ENCODE measurements at regions not wholly inside any gene's neighbourhood (a gene's known extent, or its start where the extent isn't known, plus 50 kb on each side); places are given as distances from the start of the nearest gene placed in this dataset.

GRCh38 chr1:22368125-22368524, 83.5 kb upstream of the ZBTB40 start:
- TF ChIP-seq PHF8 (CRISPR knock-in tag; IDR thresholded peaks at IDR 0.05) = no peak
- no peak for TF ChIP-seq MTERF4 (CRISPR knock-in tag; IDR thresholded peaks at IDR 0.05)
- TF ChIP-seq POLR2AphosphoS5 (IDR thresholded peaks at IDR 0.05; ENCODE audit: low read depth, low read length) = no peak
- no peak for TF ChIP-seq TCF7L2 (IDR thresholded peaks at IDR 0.05; ENCODE audit: low read depth, low read length)
- TF ChIP-seq ZNF10 (CRISPR knock-in tag; IDR thresholded peaks at IDR 0.05; ENCODE audit: borderline replicate concordance, low read depth) = no peak
- FAIRE-seq = no peak
- H4K20me1 ChIP-seq (ENCODE audit: insufficient read depth, low read length) = no peaks in the 10 kb centered on the region

GRCh38 chr1:22369294-22370189, 82.1 kb upstream of the ZBTB40 start:
- peaks cover 5 to 28% of the 10 kb centered on the region in 2 experiments; a peak in 4 of 5 replicates for H3K27me3 ChIP-seq (ENCODE audit: control insufficient read depth in 1 of 2, insufficient read depth in 2 of 2, low read length in 2 of 2)
- no peaks in the 10 kb centered on the region for H3K79me2 ChIP-seq (ENCODE audit: insufficient read depth, low read length)
- H3K9me3 ChIP-seq (ENCODE audit: low read length) = peaks cover 7% of the 10 kb centered on the region; the same call in 1 of the 2 replicates
- H3K4me3 ChIP-seq (replicated peaks in 1 of 3; ENCODE audit: insufficient read depth in 1 of 3, low read depth in 2 of 3, low read length in 3 of 3) = no peak overlapping the region
- ChIA-PET CTCF (ENCODE audit: low intra/inter-chr PET ratio, low total read pairs) (no interaction called here), POLR2A (interaction anchor here (0.6 kb wide), 1 partner anchor 10 kb away, joined by 3 read pairs; no protein-coding TSS in a partner anchor)
- DNase-seq (ENCODE audit: low spot score) (peak; percentile 82), FAIRE-seq (no peak), ATAC-seq (peak; percentile 73)
- 12% methylated on average over 10 of the region's 11 CpGs for WGBS (ENCODE audit: low lambda C conversion rate)
- in situ Hi-C loops (cut with HindIII; ENCODE audit: extremely low pct_ligation_motif_present, low pct_unique_long_range_greater_than_20kb) = no loop called here
- peaks cover 31% of the 10 kb centered on the region for H3K4me1 ChIP-seq (ENCODE audit: insufficient read depth, low read length)
- no peak overlapping the region for H2AFZ ChIP-seq (ENCODE audit: low read length)
- H4K20me1 ChIP-seq (ENCODE audit: insufficient read depth, low read length) = no peaks in the 10 kb centered on the region
- BruUV-seq (replicated peaks) = no TSS peak
- no peak overlapping the region for H3K27ac ChIP-seq (ENCODE audit: extremely low read length, insufficient read depth, low read length)
- peak overlapping the region; percentile 44 for H3K4me2 ChIP-seq (ENCODE audit: low read depth, low read length)
- H3K36me3 ChIP-seq (replicated peaks in 1 of 2; ENCODE audit: control insufficient read depth in 1 of 2, insufficient read depth in 2 of 2, low read length in 2 of 2) = no peaks in the 10 kb centered on the region
- intact Hi-C loops (cut with micrococcal nuclease; ENCODE audit: unreplicated experiment) = no loop called here
- H3K9ac ChIP-seq (ENCODE audit: insufficient read depth, low read depth, low read length) = no peak overlapping the region
- peak; percentile 94 for TF ChIP-seq RXRA (CRISPR knock-in tag; IDR thresholded peaks at IDR 0.05)
- peak; percentile 31 for TF ChIP-seq TEAD3 (CRISPR knock-in tag; optimal IDR thresholded peaks at IDR 0.05; ENCODE audit: borderline replicate concordance)
- TF ChIP-seq U2AF1 (optimal IDR thresholded peaks at IDR 0.05; ENCODE audit: low read depth, low read length) = no peak
- no peak for TF ChIP-seq ATRX (CRISPR knock-in tag; IDR thresholded peaks at IDR 0.05; ENCODE audit: borderline replicate concordance)
- no peak for TF ChIP-seq FOXP1 (IDR thresholded peaks at IDR 0.05)
- TF ChIP-seq FOXP1 (CRISPR knock-in tag; IDR thresholded peaks at IDR 0.05) = peak; percentile 32; the same call in 1 of the 2 replicates
- TF ChIP-seq SOX6 (IDR thresholded peaks at IDR 0.05) = no peak
- peak; percentile 93 for TF ChIP-seq SOX6 (CRISPR knock-in tag; IDR thresholded peaks at IDR 0.05)
- peak; percentile 45; the same call in 1 of the 2 replicates for TF ChIP-seq NCOR1 (IDR thresholded peaks at IDR 0.05; ENCODE audit: borderline replicate concordance, low read length)
- no peak for TF ChIP-seq AGO1 (IDR thresholded peaks at IDR 0.05; ENCODE audit: low read depth, low read length, poor library complexity, severe bottlenecking)
- TF ChIP-seq ZNF644 (CRISPR knock-in tag; IDR thresholded peaks at IDR 0.05; ENCODE audit: low read depth) = peak; percentile 76; the same call in 1 of the 2 replicates
- no peak for TF ChIP-seq RNF2 (conservative IDR thresholded peaks at IDR 0.05; ENCODE audit: low read depth)
- TF ChIP-seq RBFOX2 (IDR thresholded peaks at IDR 0.05; ENCODE audit: low read depth, low read length) = no peak
- no peak for TF ChIP-seq CBX5 (CRISPR knock-in tag; IDR thresholded peaks at IDR 0.05; ENCODE audit: borderline replicate concordance)

More at GRCh38 chr1:22368125-22368524, 83.5 kb upstream of the ZBTB40 start:
- Histone ChIP-seq H3K9ac (ENCODE audit: insufficient read depth, low read depth, low read length) (no peak overlapping the region), H3K4me3 (replicated peaks in 1 of 3; ENCODE audit: insufficient read depth in 1 of 3, low read depth in 2 of 3, low read length in 3 of 3) (no peak overlapping the region), H3K4me1 (ENCODE audit: insufficient read depth, low read length) (peaks cover 31% of the 10 kb centered on the region), H3K27ac (ENCODE audit: extremely low read length, insufficient read depth, low read length) (no peak overlapping the region), H2AFZ (ENCODE audit: low read length) (no peak overlapping the region), H3K9me3 (ENCODE audit: low read length) (peaks cover 3% of the 10 kb centered on the region; the same call in 1 of the 2 replicates), H3K79me2 (ENCODE audit: insufficient read depth, low read length) (no peaks in the 10 kb centered on the region), H3K36me3 (replicated peaks in 1 of 2; ENCODE audit: control insufficient read depth in 1 of 2, insufficient read depth in 2 of 2, low read length in 2 of 2) (no peaks in the 10 kb centered on the region), H3K27me3 (ENCODE audit: control insufficient read depth in 1 of 2, insufficient read depth in 2 of 2, low read length in 2 of 2) (peaks cover 8 to 37% of the 10 kb centered on the region in 2 experiments; a peak in 4 of 5 replicates), H3K4me2 (ENCODE audit: low read depth, low read length) (no peak overlapping the region)
- no TSS peak for BruUV-seq (replicated peaks)
- DNase-seq (ENCODE audit: low spot score) (no peak), ATAC-seq (no peak)
- in situ Hi-C loops (cut with HindIII; ENCODE audit: extremely low pct_ligation_motif_present, low pct_unique_long_range_greater_than_20kb) (no loop called here), intact Hi-C loops (cut with micrococcal nuclease; ENCODE audit: unreplicated experiment) (no loop called here)
- CTCF ChIA-PET (ENCODE audit: low intra/inter-chr PET ratio, low total read pairs) = no interaction called here
- 54% methylated on average over 1 of the region's 1 CpG for WGBS (ENCODE audit: low lambda C conversion rate)
- POLR2A ChIA-PET = no interaction called here

Measured in HepG2 (cell line).